ENCODE measurements at regions not wholly inside any gene's neighbourhood (a gene's known extent, or its start where the extent isn't known, plus 50 kb on each side); places are given as distances from the start of the nearest gene placed in this dataset.
"Not testable (repeated sequence)": the region's sequence is repeated elsewhere in the genome, so short reads cannot be mapped to it uniquely, and the experiment has no call there.

GRCh38 chr4:164138521-164138920 is 615.4 kb upstream of the SMIM31 start:
- no peak overlapping the region for H3K4me3 ChIP-seq (ENCODE audit: low read depth, low read length)
- DNase-seq (ENCODE audit: low read depth, low spot score), result no peak
- ChIA-PET CTCF (no interaction called here), POLR2A (no interaction called here)
- TF ChIP-seq CTCF (IDR thresholded peaks at IDR 0.05; ENCODE audit: insufficient read depth, low read length, missing control alignments), result no peak

GRCh38 chr4:164139291-164139690 is 614.6 kb upstream of the SMIM31 start:
- no peak for TF ChIP-seq CTCF (IDR thresholded peaks at IDR 0.05; ENCODE audit: insufficient read depth, low read length, missing control alignments)
- CTCF ChIA-PET, result no interaction called here
- H3K4me3 ChIP-seq (ENCODE audit: low read depth, low read length), result no peak overlapping the region
- no peak for DNase-seq (ENCODE audit: low read depth, low spot score)
- POLR2A ChIA-PET, result no interaction called here

DNA sequence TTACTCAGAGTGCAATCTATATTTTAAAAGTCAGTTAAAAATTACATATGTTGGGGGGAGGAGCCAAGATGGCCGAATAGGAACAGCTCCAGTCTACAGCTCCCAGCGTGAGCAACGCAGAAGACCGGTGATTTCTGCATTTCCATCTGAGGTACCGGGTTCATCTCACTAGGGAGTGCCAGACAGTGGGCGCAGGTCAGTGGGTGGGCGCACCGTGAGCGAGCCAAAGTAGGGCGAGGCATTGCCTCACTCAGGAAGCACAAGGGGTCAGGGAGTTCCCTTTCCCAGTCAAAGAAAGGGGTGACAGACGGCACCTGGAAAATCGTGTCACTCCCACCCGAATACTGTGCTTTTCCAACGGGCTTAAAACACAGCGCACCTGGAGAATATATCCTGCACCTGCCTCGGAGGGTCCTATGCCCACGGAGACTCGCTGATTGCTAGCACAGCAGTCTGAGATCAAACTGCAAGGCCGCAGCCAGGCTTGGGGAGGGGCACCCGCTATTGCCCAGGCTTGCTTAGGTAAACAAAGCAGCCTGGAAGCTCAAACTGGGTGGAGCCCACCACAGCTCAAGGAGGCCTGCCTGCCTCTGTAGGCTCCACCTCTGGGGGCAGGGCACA is 612.1 kb upstream of the SMIM31 start:
- CTCF ChIA-PET; DNase-seq (ENCODE audit: low read depth, low spot score); H3K4me3 ChIP-seq (ENCODE audit: low read depth, low read length); POLR2A ChIA-PET: not testable (repeated sequence)

GRCh38 chr4:164154416-164154815 is 599.5 kb upstream of the SMIM31 start:
- no peak for DNase-seq (ENCODE audit: low read depth, low spot score)
- POLR2A ChIA-PET, result no interaction called here
- CTCF ChIA-PET, result no interaction called here
- no peak overlapping the region for H3K4me3 ChIP-seq (ENCODE audit: low read depth, low read length)
- no peak for TF ChIP-seq CTCF (IDR thresholded peaks at IDR 0.05; ENCODE audit: insufficient read depth, low read length, missing control alignments)

DNA sequence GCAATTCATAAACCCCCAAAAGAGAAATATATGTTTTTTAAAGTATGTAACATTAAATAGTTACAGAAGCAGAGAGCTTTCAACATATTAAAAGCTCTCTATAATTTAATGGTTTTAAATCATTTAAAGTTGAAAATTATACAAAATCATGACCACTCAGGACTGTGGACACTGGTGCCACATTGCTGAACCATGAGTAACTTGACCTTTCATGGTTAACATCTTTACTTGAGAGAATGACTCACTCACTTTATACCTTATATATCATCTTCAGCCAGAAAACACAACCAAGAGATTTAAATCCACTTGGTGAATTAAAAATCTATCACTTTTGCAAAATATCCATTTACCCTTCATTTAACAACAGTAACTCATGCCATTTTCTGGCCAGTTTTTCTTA is 584.3 kb upstream of the SMIM31 start:
- ChIA-PET POLR2A (no interaction called here), CTCF (no interaction called here)
- DNase-seq (ENCODE audit: low read depth, low spot score), result no peak
- H3K4me3 ChIP-seq (ENCODE audit: low read depth, low read length), result no peak overlapping the region
- no peak for TF ChIP-seq CTCF (IDR thresholded peaks at IDR 0.05; ENCODE audit: insufficient read depth, low read length, missing control alignments)

GRCh38 chr4:164177153-164177552 is 576.8 kb upstream of the SMIM31 start:
- no peak for TF ChIP-seq CTCF (IDR thresholded peaks at IDR 0.05; ENCODE audit: insufficient read depth, low read length, missing control alignments)
- ChIA-PET CTCF (no interaction called here), POLR2A (no interaction called here)
- no peak for DNase-seq (ENCODE audit: low read depth, low spot score)
- H3K4me3 ChIP-seq (ENCODE audit: low read depth, low read length), result no peak overlapping the region

DNA sequence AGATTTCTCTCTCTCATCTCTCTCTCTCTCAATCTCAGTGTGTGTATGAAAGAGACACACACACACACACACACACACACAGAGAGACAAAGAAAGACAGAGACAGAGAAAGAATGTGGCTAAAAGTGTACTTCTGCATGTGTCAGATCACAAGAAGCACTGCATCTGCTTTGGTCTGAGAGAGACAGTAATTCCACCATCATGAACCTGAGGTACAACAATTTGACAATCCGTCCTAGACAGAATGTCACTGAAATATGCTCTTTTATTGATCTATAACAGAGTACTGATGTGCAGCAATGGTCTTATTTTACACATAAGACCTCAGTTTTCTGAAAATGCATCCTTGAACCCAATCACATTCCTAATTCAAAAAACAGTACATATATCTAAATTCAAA is 576.2 kb upstream of the SMIM31 start:
- DNase-seq (ENCODE audit: low read depth, low spot score), result no peak
- ChIA-PET CTCF (no interaction called here), POLR2A (no interaction called here)
- TF ChIP-seq CTCF (IDR thresholded peaks at IDR 0.05; ENCODE audit: insufficient read depth, low read length, missing control alignments), result no peak
- no peak overlapping the region for H3K4me3 ChIP-seq (ENCODE audit: low read depth, low read length)

Data from AG04449 (cell line).